B cell (primary cell): ENCODE measurements at regions not wholly inside any gene's neighbourhood (a gene's known extent, or its start where the extent isn't known, plus 50 kb on each side); places are given as distances from the start of the nearest gene placed in this dataset.

Experiments used
- ATAC-seq: fragments of 200-7000 bp; cut with Tn5 transposase; one replicate; pipeline ENCODE4 v1.10.0; 2021; ENCODE audit warnings: low read depth, mild to moderate bottlenecking, moderate number of reproducible peaks, moderate library complexity
- CTCF ChIA-PET: fragments of 350-600 bp; sonication (Branson Sonifier 250); formaldehyde crosslinking; loops from one replicate; lab custom pipeline; 2021; ENCODE audit warnings: antibody characterized with exemption, inconsistent platforms; lab: Charles Lee
- POLR2A ChIA-PET: fragments of 350-600 bp; sonication (Branson Sonifier 250); formaldehyde crosslinking; loops from one replicate; lab custom pipeline; 2021; ENCODE audit warnings: antibody characterized with exemption; lab: Charles Lee
- DNase-seq: peaks from one replicate; pipeline ENCODE4 v3.0.0; 2013
- H2AFZ ChIP-seq: 2 replicates; pipeline ENCODE4 v1.6.1; 2012; ENCODE audit warnings: mild to moderate bottlenecking, low read depth, low read length; ENCODE audit not compliant: insufficient read depth, poor library complexity, severe bottlenecking
- H3K27ac ChIP-seq, 2 donors: 1 replicate in 1 of 2; 2 replicates in 1 of 2; pipeline ENCODE4 v1.5.1; 2012 to 2013; ENCODE audit warnings: low read length in 2 of 2, mild to moderate bottlenecking in 2 of 2, moderate library complexity in 1 of 2
- H3K27me3 ChIP-seq, 4 experiments: fragments of 200-600 bp in 1 of 4; sonication (generic) in 1 of 4; replicated peaks in 1 of 4; 1 replicate in 2 of 4; 2 replicates in 2 of 4; pipeline versions ENCODE4 v1.6.1 to v1.7.0; 2013 to 2016; ENCODE audit warnings: low read length in 3 of 4, mild to moderate bottlenecking in 2 of 4, mixed read lengths in 1 of 4, moderate library complexity in 1 of 4; ENCODE audit not compliant: insufficient read depth in 4 of 4, control insufficient read depth in 3 of 4; ENCODE audit errors: control extremely low read depth in 1 of 4
- H3K36me3 ChIP-seq, 2 experiments: replicated peaks in 1 of 2; 1 replicate in 1 of 2; 2 replicates in 1 of 2; pipeline versions ENCODE4 v1.6.1 to v1.7.1; 2013; ENCODE audit warnings: low read length in 1 of 2; ENCODE audit not compliant: insufficient read depth in 2 of 2, control insufficient read depth in 1 of 2; ENCODE audit errors: control extremely low read depth in 1 of 2, extremely low read depth in 1 of 2
- H3K4me1 ChIP-seq, 2 donors: fragments of 200-600 bp in 1 of 2; sonication (generic) in 1 of 2; 1 replicate in 1 of 2; 2 replicates in 1 of 2; pipeline versions ENCODE4 v1.5.1 to v1.6.1; 2013 to 2017; ENCODE audit warnings: low read length in 2 of 2; ENCODE audit not compliant: control insufficient read depth in 2 of 2, insufficient read depth in 2 of 2
- H3K4me2 ChIP-seq: replicated peaks from 2 replicates; pipeline ENCODE3; 2012; ENCODE audit warnings: mild to moderate bottlenecking, low read depth, low read length; ENCODE audit not compliant: poor library complexity, severe bottlenecking
- H3K4me3 ChIP-seq, 5 experiments: fragments of 200-600 bp in 1 of 5; sonication (generic) in 1 of 5; 1 replicate in 3 of 5; 2 replicates in 2 of 5; pipeline versions ENCODE4 v1.5.1 to v1.7.0; 2011 to 2016; ENCODE audit warnings: low read length in 4 of 5, mild to moderate bottlenecking in 4 of 5, low read depth in 2 of 5, control low read depth in 1 of 5, moderate library complexity in 1 of 5; ENCODE audit not compliant: insufficient read depth in 1 of 5; ENCODE audit errors: control extremely low read depth in 1 of 5, extremely low read depth in 1 of 5
- H3K79me2 ChIP-seq: fragments of 200-600 bp; sonication (generic); one replicate; pipeline ENCODE4 v1.6.0; 2016; ENCODE audit warnings: low read length; ENCODE audit not compliant: control insufficient read depth, insufficient read depth
- H3K9ac ChIP-seq: fragments of 200-600 bp; sonication (generic); 2 replicates; pipeline ENCODE4 v1.6.1; 2017; ENCODE audit warnings: mild to moderate bottlenecking, low read length, moderate library complexity
- H3K9me3 ChIP-seq, 3 donors: one replicate each; pipeline versions ENCODE4 v1.6.1 to v1.7.1; 2013; ENCODE audit warnings: low read length in 2 of 3; ENCODE audit not compliant: control insufficient read depth in 2 of 3, insufficient read depth in 1 of 3; ENCODE audit errors: control extremely low read depth in 1 of 3
- H4K20me1 ChIP-seq: 2 replicates; pipeline ENCODE4 v1.6.0; 2012; ENCODE audit warnings: mild to moderate bottlenecking, low read length; ENCODE audit not compliant: insufficient read depth, control insufficient read depth, poor library complexity, severe bottlenecking
- H3K27ac Mint-ChIP-seq: one replicate; pipeline ENCODE4 v1.8.0; 2021; ENCODE audit warnings: mixed read lengths
- H3K27me3 Mint-ChIP-seq: one replicate; pipeline ENCODE4 v1.8.0; 2021; ENCODE audit warnings: mixed read lengths
- H3K4me1 Mint-ChIP-seq: one replicate; pipeline ENCODE4 v1.8.0; 2021; ENCODE audit warnings: mixed read lengths
- H3K4me3 Mint-ChIP-seq: one replicate; pipeline ENCODE4 v1.8.0; 2021; ENCODE audit warnings: mixed read lengths
- H3K9me3 Mint-ChIP-seq: one replicate; pipeline ENCODE4 v1.8.0; 2022; ENCODE audit warnings: mixed read lengths; ENCODE audit not compliant: insufficient read depth
- EZH2 ChIP-seq: IDR thresholded peaks from 2 replicates; pipeline ENCODE4 v1.6.1; 2012; ENCODE audit warnings: borderline replicate concordance, low read depth, mild to moderate bottlenecking, moderate library complexity, low read length; ENCODE audit not compliant: insufficient read depth, poor library complexity, severe bottlenecking
- WGBS: methylation state at CpG from one replicate; pipeline ENCODE4 v1.1.5; 2013; ENCODE audit warnings: missing lambda C conversion rate; ENCODE audit not compliant: insufficient coverage; 5-methylcytosine and 5-hydroxymethylcytosine counted together
- intact Hi-C: fragments of 100-400 bp; cut with micrococcal nuclease; formaldehyde crosslinking; loops from one replicate; pipeline ENCODE4 v1.10.0; 2022
- TF ChIP-seq, protein P1 (sequence below): fragments of 200-600 bp; IDR thresholded peaks from one replicate; pipeline ENCODE4 v1.8.0; 2022; ENCODE audit warnings: antibody characterized with exemption, mild to moderate bottlenecking

DNA sequence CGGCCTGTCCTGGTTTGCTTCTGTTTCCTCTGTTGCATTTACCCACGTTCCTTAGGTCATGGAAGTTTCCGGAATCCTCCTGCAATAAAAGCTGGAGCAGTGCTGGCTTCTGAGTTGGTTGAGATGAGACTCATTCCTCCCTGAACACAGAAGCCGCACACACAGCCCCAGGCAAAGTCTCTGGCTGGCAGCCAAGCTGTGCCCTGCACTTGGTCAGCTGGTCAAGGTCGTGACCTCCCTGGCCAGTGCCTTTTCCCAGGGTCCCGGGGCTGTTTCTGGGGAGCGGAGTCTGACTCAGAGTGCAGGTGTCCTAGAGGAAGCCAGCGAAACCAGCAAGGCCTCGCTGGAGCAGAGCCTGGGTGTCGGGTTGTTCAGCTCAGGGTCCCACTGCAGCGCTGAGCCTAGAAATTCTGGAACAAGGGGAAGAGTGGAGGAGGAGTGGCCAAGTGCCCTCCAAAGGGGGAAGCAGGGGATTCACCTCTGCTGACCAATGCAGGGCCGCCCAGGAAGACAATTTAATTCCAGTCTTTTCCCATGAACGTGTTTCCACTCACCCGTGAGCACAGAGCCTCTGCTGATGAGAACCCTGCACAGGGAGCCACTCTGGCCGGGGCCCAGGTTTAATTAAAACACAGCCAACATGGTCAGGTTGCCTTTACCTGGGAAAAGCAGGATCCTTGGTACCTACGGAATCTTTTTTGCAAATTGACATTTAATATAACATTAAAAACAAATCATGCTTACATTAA is 245.5 kb upstream of the PPP2R2D start:
- Histone ChIP-seq H3K4me1 (no peaks in the 10 kb centered on the region), H3K27me3 (peaks cover 0 to 13% (median 0%) of the 10 kb centered on the region in 4 experiments), H2AFZ (no peak overlapping the region), H4K20me1 (no peaks in the 10 kb centered on the region), H3K9me3 (peaks cover 0 to 19% (median 0%) of the 10 kb centered on the region in 3 donors), H3K27ac (no peak overlapping the region), H3K79me2 (no peaks in the 10 kb centered on the region), H3K36me3 (no peaks in the 10 kb centered on the region), H3K4me3 (no peak overlapping the region), H3K4me2 (no peak overlapping the region), H3K9ac (no peak overlapping the region)
- 82% methylated on average over 15 of the region's 16 CpGs for whole genome bisulfite sequencing
- intact Hi-C loops, result no loop called here
- no peak for ATAC-seq
- Mint-ChIP-seq H3K27ac (no peak overlapping the region), H3K4me1 (peaks cover 1% of the 10 kb centered on the region), H3K27me3 (peaks cover 9% of the 10 kb centered on the region), H3K4me3 (no peak overlapping the region), H3K9me3 (peaks cover 2% of the 10 kb centered on the region)
- DNase-seq, result no peak
- ChIA-PET CTCF (no interaction called here), POLR2A (no interaction called here)
- no peak for TF ChIP-seq EZH2
- TF ChIP-seq, protein P1, sequence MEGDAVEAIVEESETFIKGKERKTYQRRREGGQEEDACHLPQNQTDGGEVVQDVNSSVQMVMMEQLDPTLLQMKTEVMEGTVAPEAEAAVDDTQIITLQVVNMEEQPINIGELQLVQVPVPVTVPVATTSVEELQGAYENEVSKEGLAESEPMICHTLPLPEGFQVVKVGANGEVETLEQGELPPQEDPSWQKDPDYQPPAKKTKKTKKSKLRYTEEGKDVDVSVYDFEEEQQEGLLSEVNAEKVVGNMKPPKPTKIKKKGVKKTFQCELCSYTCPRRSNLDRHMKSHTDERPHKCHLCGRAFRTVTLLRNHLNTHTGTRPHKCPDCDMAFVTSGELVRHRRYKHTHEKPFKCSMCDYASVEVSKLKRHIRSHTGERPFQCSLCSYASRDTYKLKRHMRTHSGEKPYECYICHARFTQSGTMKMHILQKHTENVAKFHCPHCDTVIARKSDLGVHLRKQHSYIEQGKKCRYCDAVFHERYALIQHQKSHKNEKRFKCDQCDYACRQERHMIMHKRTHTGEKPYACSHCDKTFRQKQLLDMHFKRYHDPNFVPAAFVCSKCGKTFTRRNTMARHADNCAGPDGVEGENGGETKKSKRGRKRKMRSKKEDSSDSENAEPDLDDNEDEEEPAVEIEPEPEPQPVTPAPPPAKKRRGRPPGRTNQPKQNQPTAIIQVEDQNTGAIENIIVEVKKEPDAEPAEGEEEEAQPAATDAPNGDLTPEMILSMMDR, result no peak

DNA sequence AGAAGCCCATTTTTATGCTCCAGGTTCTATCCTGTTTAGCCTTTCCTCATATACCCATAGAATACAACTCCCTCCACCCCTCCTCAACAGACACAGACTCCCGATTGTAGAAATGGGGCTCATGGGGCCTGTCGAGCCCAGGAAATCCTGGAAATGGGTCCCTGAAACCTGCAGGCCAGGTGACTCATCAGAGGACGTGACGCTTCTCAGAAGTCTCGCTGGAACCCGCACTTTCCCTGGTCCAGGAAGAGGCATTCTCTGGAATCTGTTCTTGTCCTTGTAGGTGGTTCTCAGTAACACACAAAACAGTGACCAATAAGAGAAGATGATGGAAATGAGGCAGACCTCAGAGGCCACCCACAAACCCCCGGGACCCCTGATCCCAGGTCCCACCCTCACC is 244.8 kb upstream of the PPP2R2D start:
- Histone ChIP-seq H3K27me3 (peaks cover 0 to 6% (median 0%) of the 10 kb centered on the region in 4 experiments), H3K4me1 (no peaks in the 10 kb centered on the region), H3K27ac (no peak overlapping the region), H3K4me3 (no peak overlapping the region), H4K20me1 (no peaks in the 10 kb centered on the region), H3K9me3 (peaks cover 0 to 24% (median 0%) of the 10 kb centered on the region in 3 donors), H2AFZ (no peak overlapping the region), H3K4me2 (no peak overlapping the region), H3K79me2 (no peaks in the 10 kb centered on the region), H3K36me3 (no peaks in the 10 kb centered on the region), H3K9ac (no peak overlapping the region)
- Mint-ChIP-seq H3K4me3 (no peak overlapping the region), H3K9me3 (peaks cover 5% of the 10 kb centered on the region), H3K4me1 (peaks cover 1% of the 10 kb centered on the region), H3K27me3 (peaks cover 9% of the 10 kb centered on the region), H3K27ac (no peak overlapping the region)
- CTCF ChIA-PET, result no interaction called here
- 88% methylated on average over 5 of the region's 7 CpGs for WGBS
- intact Hi-C loops, result no loop called here
- DNase-seq (no peak), ATAC-seq (no peak)
- no peak for TF ChIP-seq EZH2
- TF ChIP-seq, protein P1, result no peak
- POLR2A ChIA-PET, result no interaction called here
